Uterus (tissue), 2 donors: ENCODE measurements at regions not wholly inside any gene's neighbourhood (a gene's known extent, or its start where the extent isn't known, plus 50 kb on each side); places are given as distances from the start of the nearest gene placed in this dataset.

ENCODE experiments used
- CTCF ChIP-seq, 4 experiments: fragments of 200-600 bp in 2 of 4; fragments of 450-650 bp in 2 of 4; sonication (generic) in 2 of 4; IDR thresholded peaks; one replicate each; pipeline ENCODE4 v1.5.1; 2016 to 2019; ENCODE audit warnings: antibody characterized with exemption in 4 of 4, mild to moderate bottlenecking in 2 of 4, moderate library complexity in 1 of 4
- POLR2A ChIP-seq, 2 donors: fragments of 450-650 bp; IDR thresholded peaks; one replicate each; pipeline ENCODE4 v1.6.1; 2016; ENCODE audit warnings: antibody characterized with exemption in 2 of 2, mild to moderate bottlenecking in 1 of 2, moderate library complexity in 1 of 2

- TF ChIP-seq CTCF (IDR thresholded peaks at IDR 0.05), result no peak
- no peak for TF ChIP-seq POLR2A (IDR thresholded peaks at IDR 0.05)
These were observed 67.1 kb upstream of the SLC22A23 start for GRCh38 chr6:3523966-3524365.
